ENCODE measurements at regions not wholly inside any gene's neighbourhood (a gene's known extent, or its start where the extent isn't known, plus 50 kb on each side); places are given as distances from the start of the nearest gene placed in this dataset.

- H3K27me3 ChIP-seq (ENCODE audit: control insufficient read depth in 1 of 2, insufficient read depth in 2 of 2, low read length in 2 of 2), result no peaks in the 10 kb centered on the region
These were observed 688.9 kb upstream of the ADGRL2 start for GRCh38 chr1:81111818-81112217.

GRCh38 chr1:81109038-81109437 is 691.7 kb upstream of the ADGRL2 start:
- Histone ChIP-seq H3K27me3 (ENCODE audit: control insufficient read depth in 1 of 2, insufficient read depth in 2 of 2, low read length in 2 of 2) (no peaks in the 10 kb centered on the region), H3K27ac (ENCODE audit: low read depth in 1 of 2, low read length in 2 of 2) (no peak overlapping the region), H3K4me3 (ENCODE audit: low read length) (no peak overlapping the region), H3K36me3 (ENCODE audit: insufficient read depth, low read length) (no peaks in the 10 kb centered on the region), H3K4me1 (ENCODE audit: insufficient read depth, low read length) (no peaks in the 10 kb centered on the region), H3K9me3 (ENCODE audit: control insufficient read depth in 1 of 2, insufficient read depth in 1 of 2, low read length in 2 of 2) (peaks cover 0 to 10% of the 10 kb centered on the region in 2 experiments)
- Mint-ChIP-seq H3K4me3 (no peak overlapping the region), H3K4me1 (ENCODE audit: low read depth) (no peaks in the 10 kb centered on the region), H3K27me3 (no peaks in the 10 kb centered on the region), H3K9me3 (peaks cover 17% of the 10 kb centered on the region), H3K36me3 (ENCODE audit: low read depth) (no peaks in the 10 kb centered on the region), H3K27ac (no peak overlapping the region)
- ATAC-seq (ENCODE audit: poor library complexity), result no peak
- TF ChIP-seq CTCF (IDR thresholded peaks at IDR 0.05), result no peak
- POLR2A ChIA-PET, result no interaction called here
- no peak for DNase-seq
- CTCF ChIA-PET, result no interaction called here
- intact Hi-C loops (cut with DNase I, micrococcal nuclease), result no loop called here

More at GRCh38 chr1:81111818-81112217, 688.9 kb upstream of the ADGRL2 start:
- peaks cover 12% of the 10 kb centered on the region for H3K9me3 Mint-ChIP-seq
- POLR2A ChIA-PET, result no interaction called here
- intact Hi-C loops (cut with DNase I, micrococcal nuclease), result no loop called here
- Histone ChIP-seq H3K36me3 (ENCODE audit: insufficient read depth, low read length) (no peaks in the 10 kb centered on the region), H3K4me3 (ENCODE audit: low read length) (no peak overlapping the region), H3K4me1 (ENCODE audit: insufficient read depth, low read length) (no peaks in the 10 kb centered on the region), H3K27ac (ENCODE audit: low read depth in 1 of 2, low read length in 2 of 2) (no peak overlapping the region), H3K9me3 (ENCODE audit: control insufficient read depth in 1 of 2, insufficient read depth in 1 of 2, low read length in 2 of 2) (peaks cover 0 to 10% of the 10 kb centered on the region in 2 experiments)
- no peaks in the 10 kb centered on the region for H3K27me3 Mint-ChIP-seq
- no peaks in the 10 kb centered on the region for H3K36me3 Mint-ChIP-seq (ENCODE audit: low read depth)
- H3K4me3 Mint-ChIP-seq, result no peak overlapping the region
- TF ChIP-seq CTCF (IDR thresholded peaks at IDR 0.05), result no peak
- no peak overlapping the region for H3K27ac Mint-ChIP-seq
- no peaks in the 10 kb centered on the region for H3K4me1 Mint-ChIP-seq (ENCODE audit: low read depth)
- DNase-seq, result no peak
- ATAC-seq (ENCODE audit: poor library complexity), result no peak
- CTCF ChIA-PET, result no interaction called here

- CTCF ChIA-PET, result no interaction called here
- Histone ChIP-seq H3K9me3 (ENCODE audit: control insufficient read depth in 1 of 2, insufficient read depth in 1 of 2, low read length in 2 of 2) (peaks cover 0 to 10% of the 10 kb centered on the region in 2 experiments), H3K27ac (ENCODE audit: low read depth in 1 of 2, low read length in 2 of 2) (no peak overlapping the region), H3K36me3 (ENCODE audit: insufficient read depth, low read length) (no peaks in the 10 kb centered on the region), H3K27me3 (ENCODE audit: control insufficient read depth in 1 of 2, insufficient read depth in 2 of 2, low read length in 2 of 2) (no peaks in the 10 kb centered on the region), H3K4me1 (ENCODE audit: insufficient read depth, low read length) (no peaks in the 10 kb centered on the region), H3K4me3 (ENCODE audit: low read length) (no peak overlapping the region)
- H3K9me3 Mint-ChIP-seq, result peaks cover 5% of the 10 kb centered on the region
- no peak overlapping the region for H3K4me3 Mint-ChIP-seq
- no peak overlapping the region for H3K27ac Mint-ChIP-seq
- POLR2A ChIA-PET, result no interaction called here
- DNase-seq (no peak), ATAC-seq (ENCODE audit: poor library complexity) (no peak)
- H3K4me1 Mint-ChIP-seq (ENCODE audit: low read depth), result no peaks in the 10 kb centered on the region
- no peaks in the 10 kb centered on the region for H3K27me3 Mint-ChIP-seq
- intact Hi-C loops (cut with DNase I, micrococcal nuclease), result no loop called here
- no peaks in the 10 kb centered on the region for H3K36me3 Mint-ChIP-seq (ENCODE audit: low read depth)
- no peak for TF ChIP-seq CTCF (IDR thresholded peaks at IDR 0.05)
These were observed 702.9 kb upstream of the ADGRL2 start for GRCh38 chr1:81097860-81098259.
